Stomach (tissue), 4 donors: ENCODE measurements at regions not wholly inside any gene's neighbourhood (a gene's known extent, or its start where the extent isn't known, plus 50 kb on each side); places are given as distances from the start of the nearest gene placed in this dataset.

Experiments
- POLR2A ChIP-seq, 4 donors: fragments of 450-650 bp; IDR thresholded peaks; one replicate each; pipeline ENCODE4 v1.6.1; 2016; ENCODE audit warnings: antibody characterized with exemption in 4 of 4, control low read depth in 2 of 4, mild to moderate bottlenecking in 1 of 4, moderate library complexity in 1 of 4
- POLR2AphosphoS5 ChIP-seq, 3 donors: sonication (generic); formaldehyde crosslinking; IDR thresholded peaks; one replicate each; pipeline ENCODE4 v1.6.1; 2016; ENCODE audit warnings: antibody characterized with exemption in 3 of 3
- TF ChIP-seq, protein P1 (sequence below), 7 experiments: fragments of 450-650 bp in 4 of 7; fragments of 200-600 bp in 3 of 7; sonication (generic) in 3 of 7; IDR thresholded peaks; one replicate each; pipeline ENCODE4 v1.5.1; 2016 to 2019; ENCODE audit warnings: antibody characterized with exemption in 7 of 7, control low read depth in 2 of 7, mild to moderate bottlenecking in 1 of 7

- TF ChIP-seq, protein P1, sequence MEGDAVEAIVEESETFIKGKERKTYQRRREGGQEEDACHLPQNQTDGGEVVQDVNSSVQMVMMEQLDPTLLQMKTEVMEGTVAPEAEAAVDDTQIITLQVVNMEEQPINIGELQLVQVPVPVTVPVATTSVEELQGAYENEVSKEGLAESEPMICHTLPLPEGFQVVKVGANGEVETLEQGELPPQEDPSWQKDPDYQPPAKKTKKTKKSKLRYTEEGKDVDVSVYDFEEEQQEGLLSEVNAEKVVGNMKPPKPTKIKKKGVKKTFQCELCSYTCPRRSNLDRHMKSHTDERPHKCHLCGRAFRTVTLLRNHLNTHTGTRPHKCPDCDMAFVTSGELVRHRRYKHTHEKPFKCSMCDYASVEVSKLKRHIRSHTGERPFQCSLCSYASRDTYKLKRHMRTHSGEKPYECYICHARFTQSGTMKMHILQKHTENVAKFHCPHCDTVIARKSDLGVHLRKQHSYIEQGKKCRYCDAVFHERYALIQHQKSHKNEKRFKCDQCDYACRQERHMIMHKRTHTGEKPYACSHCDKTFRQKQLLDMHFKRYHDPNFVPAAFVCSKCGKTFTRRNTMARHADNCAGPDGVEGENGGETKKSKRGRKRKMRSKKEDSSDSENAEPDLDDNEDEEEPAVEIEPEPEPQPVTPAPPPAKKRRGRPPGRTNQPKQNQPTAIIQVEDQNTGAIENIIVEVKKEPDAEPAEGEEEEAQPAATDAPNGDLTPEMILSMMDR (IDR thresholded peaks at IDR 0.05) = no peak
- TF ChIP-seq POLR2A (IDR thresholded peaks at IDR 0.05) (no peak), POLR2AphosphoS5 (IDR thresholded peaks at IDR 0.05) (no peak)
Measured at GRCh38 chr12:14279845-14280244, 85.6 kb upstream of the ATF7IP start.
